ENCODE measurements at regions not wholly inside any gene's neighbourhood (a gene's known extent, or its start where the extent isn't known, plus 50 kb on each side); places are given as distances from the start of the nearest gene placed in this dataset.
"Not testable (repeated sequence)": the region's sequence is repeated elsewhere in the genome, so short reads cannot be mapped to it uniquely, and the experiment has no call there.

GRCh38 chr3:188974856-188975599 is 196.7 kb upstream of the TPRG1 start:
- no peak for DNase-seq (ENCODE audit: low read depth)

GRCh38 chr3:188975600-188976314 is 196.0 kb upstream of the TPRG1 start:
- no peak for DNase-seq (ENCODE audit: low read depth)

GRCh38 chr3:188976407-188976806 is 195.4 kb upstream of the TPRG1 start:
- DNase-seq (ENCODE audit: low read depth) = no peak

- no peak for DNase-seq (ENCODE audit: low read depth)
Measured at GRCh38 chr3:188978421-188979171, 193.2 kb upstream of the TPRG1 start.

- no peak for DNase-seq (ENCODE audit: low read depth)
Measured at GRCh38 chr3:188979248-188979647, 192.5 kb upstream of the TPRG1 start.

- DNase-seq (ENCODE audit: low read depth) = no peak
Measured at GRCh38 chr3:188979669-188980310, 192.0 kb upstream of the TPRG1 start.

GRCh38 chr3:188993181-188993580 is 178.6 kb upstream of the TPRG1 start:
- no peak for DNase-seq (ENCODE audit: low read depth)

- DNase-seq (ENCODE audit: low read depth) = no peak
Measured at GRCh38 chr3:189001559-189001958, 170.2 kb upstream of the TPRG1 start.

GRCh38 chr3:189003410-189003809 is 168.4 kb upstream of the TPRG1 start:
- DNase-seq (ENCODE audit: low read depth) = no peak

GRCh38 chr3:189013224-189013888 is 158.4 kb upstream of the TPRG1 start:
- DNase-seq (ENCODE audit: low read depth) = no peak

- no peak for DNase-seq (ENCODE audit: low read depth)
Measured at GRCh38 chr3:189014526-189014925, 157.2 kb upstream of the TPRG1 start.

- not testable (repeated sequence) for DNase-seq (ENCODE audit: low read depth)
Measured at GRCh38 chr3:189022576-189023466, 148.9 kb upstream of the TPRG1 start.

- DNase-seq (ENCODE audit: low read depth) = no peak
Measured at GRCh38 chr3:189025866-189026265, 145.9 kb upstream of the TPRG1 start.

GRCh38 chr3:189027626-189028155 is 144.1 kb upstream of the TPRG1 start:
- no peak for DNase-seq (ENCODE audit: low read depth)

GRCh38 chr3:189038773-189039745 is 132.7 kb upstream of the TPRG1 start:
- no peak for DNase-seq (ENCODE audit: low read depth)

GRCh38 chr3:189040656-189041335 is 131.0 kb upstream of the TPRG1 start:
- DNase-seq (ENCODE audit: low read depth) = no peak

- peak; percentile 51 for DNase-seq (ENCODE audit: low read depth)
Measured at GRCh38 chr3:189041482-189042090, 130.2 kb upstream of the TPRG1 start.

- DNase-seq (ENCODE audit: low read depth) = no peak
Measured at GRCh38 chr3:189042832-189043231, 128.9 kb upstream of the TPRG1 start.
